ENCODE measurements at regions not wholly inside any gene's neighbourhood (a gene's known extent, or its start where the extent isn't known, plus 50 kb on each side); places are given as distances from the start of the nearest gene placed in this dataset.

DNA sequence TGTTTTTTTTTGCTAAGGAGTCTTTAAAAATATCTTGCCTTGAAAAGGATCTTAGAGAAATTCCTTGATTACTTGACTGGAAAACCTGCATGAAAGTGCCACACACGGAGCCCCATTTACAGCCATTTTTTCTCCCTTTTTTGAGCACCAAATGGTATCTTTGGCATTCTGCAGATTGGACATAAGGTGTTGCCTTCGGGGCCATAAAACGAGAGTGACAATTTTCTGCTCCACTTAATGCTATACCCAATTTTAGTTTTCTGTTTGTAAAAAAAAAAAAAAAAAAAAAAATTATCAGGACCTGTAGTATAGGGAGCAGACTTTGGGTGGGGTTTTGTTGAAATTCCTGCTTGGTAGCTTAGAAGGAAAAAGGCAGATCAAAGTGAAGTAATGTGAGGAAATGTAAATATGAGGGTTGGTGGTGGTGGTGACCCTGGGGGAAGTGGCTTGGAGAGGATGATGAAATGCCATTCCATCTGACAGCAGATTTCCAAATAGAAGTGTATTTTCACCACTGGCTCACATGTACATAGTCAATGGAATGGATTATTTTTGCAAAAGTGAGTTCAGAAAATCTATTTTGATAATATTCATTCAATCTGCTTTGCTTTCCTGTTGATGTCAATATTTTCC lies 212.1 kb upstream of the SOX4 start:
- peak; percentile 36 for DNase-seq

DNA sequence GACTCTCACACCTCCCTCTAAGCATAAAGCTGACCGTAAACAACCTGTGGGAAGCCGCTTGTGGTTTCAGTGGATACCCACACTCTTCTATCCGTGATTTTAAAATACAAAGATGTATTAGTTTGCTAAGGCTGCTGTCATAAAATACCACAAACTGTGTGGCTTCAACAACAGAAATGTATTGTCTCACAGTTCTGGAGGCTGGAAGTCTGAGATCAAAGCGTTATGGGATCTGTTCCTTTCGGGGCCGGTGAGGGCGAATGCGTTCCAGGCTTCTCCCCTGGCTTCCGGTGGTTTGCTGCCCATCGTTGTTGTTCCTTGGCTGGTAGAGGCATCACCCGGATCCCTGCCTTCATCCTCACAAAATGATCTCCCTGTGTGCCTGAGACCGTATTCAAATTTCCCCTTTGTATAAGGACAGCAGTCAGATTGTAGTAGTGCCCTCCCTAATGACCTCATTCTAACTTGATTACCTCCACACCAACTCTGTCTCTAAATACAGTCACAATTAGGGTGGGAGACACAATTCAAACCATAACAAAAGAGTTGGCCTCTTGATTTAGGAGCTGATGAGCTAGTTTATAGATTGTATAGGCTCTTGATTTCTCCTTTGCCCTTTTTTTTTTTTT lies 210.6 kb upstream of the SOX4 start:
- DNase-seq = no peak

DNA sequence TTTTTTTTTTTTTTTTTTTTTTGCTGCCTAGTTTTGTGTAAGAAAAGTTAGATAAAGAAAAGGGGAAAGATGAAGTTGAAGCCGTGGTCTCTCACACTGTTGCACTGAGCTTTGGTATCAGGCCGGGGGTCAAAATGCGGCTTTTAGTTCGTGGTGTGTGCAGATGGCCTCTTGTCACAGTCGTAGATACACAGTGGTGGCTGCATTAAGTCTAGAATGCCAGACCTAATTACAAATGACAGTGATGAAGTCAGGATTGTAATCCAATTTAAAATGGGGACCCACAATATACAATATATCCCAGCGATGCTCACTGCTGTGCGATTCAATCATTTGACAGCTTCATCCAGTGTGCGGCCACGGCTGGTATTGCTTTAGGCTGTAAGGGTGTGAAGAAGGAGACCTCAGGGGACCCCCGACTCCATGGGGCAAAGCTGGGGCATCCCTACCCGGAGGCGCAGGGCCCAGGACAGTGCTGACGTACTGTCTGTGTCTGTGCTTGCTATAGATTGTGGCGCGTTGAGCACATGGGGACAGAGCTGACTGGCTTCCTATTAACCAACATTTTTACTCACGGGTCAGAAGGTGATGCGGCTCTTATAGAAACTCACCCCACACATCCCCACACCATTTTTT lies 210.0 kb upstream of the SOX4 start:
- DNase-seq = no peak

- DNase-seq = no peak
Observed at GRCh38 chr6:21384216-21384615, 209.3 kb upstream of the SOX4 start.

DNA sequence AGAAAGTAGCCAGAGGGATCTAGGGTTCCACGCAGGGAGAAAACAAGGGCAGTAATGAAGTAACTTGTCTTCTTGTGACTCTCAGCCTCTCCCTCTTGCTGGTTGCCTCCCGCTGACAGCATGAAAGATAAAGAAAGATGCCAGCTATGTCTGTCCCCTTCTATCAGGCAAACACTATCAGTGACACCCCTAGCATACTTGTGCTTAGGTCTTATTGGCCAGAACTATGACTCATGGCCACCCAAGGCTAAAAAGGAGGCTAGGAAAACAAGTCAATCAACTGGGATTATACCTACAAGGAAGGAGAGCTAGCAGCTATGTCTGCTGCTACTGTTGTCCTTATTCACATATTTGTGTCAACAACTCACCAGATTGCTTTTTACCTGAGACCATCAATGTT lies 206.8 kb upstream of the SOX4 start:
- peak; percentile 12 for DNase-seq

GRCh38 chr6:21390532-21391213 lies 202.9 kb upstream of the SOX4 start:
- DNase-seq = no peak

DNA sequence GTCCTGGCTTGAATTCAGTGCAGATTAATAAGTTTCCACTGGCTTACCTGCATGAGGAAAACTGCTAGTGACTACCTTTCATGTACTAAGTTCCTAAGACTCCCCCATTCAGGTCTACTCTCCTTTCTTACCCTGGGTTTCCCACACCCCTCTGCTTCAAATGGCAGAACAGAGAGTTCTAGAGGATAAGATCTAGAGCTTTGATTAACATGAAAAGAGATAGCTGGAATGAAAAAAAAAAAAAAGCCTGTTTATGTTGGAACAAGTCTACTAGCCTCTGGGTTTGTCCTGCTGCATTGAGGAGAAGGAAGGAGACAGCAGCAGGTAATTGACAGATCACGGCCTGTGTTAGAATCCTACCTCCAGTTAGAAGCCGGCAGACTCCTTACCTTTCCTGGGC lies 201.4 kb upstream of the SOX4 start:
- no peak for DNase-seq

- DNase-seq = peak; percentile 10
Observed at GRCh38 chr6:21393441-21394165, 199.9 kb upstream of the SOX4 start.

DNA sequence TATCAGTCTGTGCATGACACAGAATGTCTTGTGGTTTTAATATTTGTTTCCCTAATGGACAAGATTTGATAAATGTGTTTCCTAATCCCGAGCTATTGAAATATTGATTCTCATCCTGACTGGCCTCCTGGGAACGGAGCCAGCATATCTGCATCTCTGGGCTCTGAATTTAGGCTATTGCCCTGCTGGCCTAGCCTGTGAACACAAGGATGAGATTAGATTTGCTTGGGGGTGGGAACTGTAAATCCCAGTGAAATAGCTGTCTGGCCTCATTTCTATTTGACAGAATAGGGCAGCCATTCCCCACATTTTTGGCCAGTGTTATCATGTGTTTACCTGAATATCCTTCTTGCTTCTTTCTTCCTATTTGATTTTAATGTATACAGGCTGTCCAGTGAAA lies 198.4 kb upstream of the SOX4 start:
- peak; percentile 86 for DNase-seq

- peak; percentile 85 for DNase-seq
Observed at GRCh38 chr6:21396313-21396712, 197.2 kb upstream of the SOX4 start.

DNA sequence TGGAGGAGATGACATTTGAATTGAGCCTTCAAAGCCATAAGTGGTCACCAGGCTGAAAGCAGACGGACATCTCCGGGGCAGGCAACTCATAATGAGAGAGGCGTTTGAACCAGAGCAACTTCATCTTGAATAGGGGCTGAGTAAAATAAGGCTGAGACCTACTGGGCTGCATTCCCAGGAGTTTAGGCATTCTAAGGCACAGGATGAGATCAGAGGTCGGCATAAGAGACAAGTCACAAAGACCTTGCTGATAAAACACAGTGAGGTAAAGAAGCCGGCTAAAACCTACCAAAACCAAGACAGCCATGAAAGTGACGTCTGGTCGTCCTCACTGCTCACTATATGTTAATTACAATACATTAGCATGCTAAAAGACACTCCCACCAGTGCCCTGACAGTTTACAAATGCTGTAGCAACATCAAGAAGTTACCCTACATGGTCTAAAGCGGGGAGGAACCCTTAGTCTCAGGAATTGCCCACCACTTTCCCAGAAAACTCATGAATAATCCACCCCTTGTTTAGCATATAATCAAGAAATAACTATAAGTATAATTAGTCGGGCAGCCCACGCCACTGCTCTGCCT lies 194.7 kb upstream of the SOX4 start:
- DNase-seq = no peak

- DNase-seq = peak; percentile 50
Observed at GRCh38 chr6:21402368-21402767, 191.2 kb upstream of the SOX4 start.

GRCh38 chr6:21404577-21404976 lies 189.0 kb upstream of the SOX4 start:
- DNase-seq = no peak

GRCh38 chr6:21406316-21406715 lies 187.2 kb upstream of the SOX4 start:
- no peak for DNase-seq

DNA sequence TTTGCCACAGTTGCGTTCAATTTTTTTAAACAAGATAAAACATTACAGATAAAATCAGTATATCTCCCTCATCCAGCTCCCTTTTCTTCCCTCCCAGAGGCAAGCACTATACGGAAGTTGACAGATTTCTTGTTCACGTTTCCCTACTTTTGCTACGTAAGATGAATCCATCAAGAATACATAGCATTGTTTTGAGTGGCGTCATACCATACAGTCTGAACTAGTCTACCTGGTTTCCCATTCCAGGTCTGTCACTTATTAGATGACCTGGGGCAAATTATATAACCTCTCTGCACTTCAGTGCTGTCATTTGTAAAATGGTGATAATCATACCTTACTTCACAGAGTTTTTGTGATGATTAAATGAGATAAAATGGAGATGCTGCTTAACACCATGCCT lies 184.3 kb upstream of the SOX4 start:
- no peak for DNase-seq

- no peak for DNase-seq
Observed at GRCh38 chr6:21413428-21413827, 180.1 kb upstream of the SOX4 start.

GRCh38 chr6:21414065-21414464 lies 179.5 kb upstream of the SOX4 start:
- DNase-seq = no peak

DNA sequence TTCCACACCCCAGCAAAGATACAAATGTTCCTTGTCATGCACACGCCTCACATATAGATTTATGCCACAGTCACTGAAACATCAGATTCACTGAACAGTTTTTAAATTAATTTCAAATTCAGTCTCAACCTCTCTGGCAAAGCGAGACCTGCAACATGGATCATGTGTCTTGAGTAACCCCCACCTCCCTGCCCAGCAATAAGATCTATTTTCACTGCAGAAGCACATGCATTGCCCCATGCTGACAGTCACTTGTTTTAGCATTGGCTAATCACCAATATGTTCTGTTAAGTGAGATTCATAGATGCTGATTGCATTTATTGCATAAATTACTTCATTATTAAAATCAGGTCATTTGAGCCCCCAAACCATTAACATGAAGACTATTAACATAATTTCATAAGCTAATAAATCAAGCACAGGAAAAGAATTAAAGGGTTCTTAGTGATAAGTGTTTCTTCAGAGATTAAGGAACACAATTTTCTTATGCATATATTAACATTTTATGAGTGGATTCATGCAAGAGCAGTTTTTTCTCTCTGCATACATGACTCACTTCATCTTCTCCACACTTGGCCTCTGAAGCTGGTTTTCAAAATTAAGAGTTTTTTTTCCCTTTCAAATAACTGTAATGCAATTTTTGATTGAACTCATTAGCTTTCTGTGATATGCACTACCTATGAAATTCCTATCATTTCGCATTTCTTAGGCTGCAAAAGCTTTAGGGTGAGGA lies 173.2 kb upstream of the SOX4 start:
- DNase-seq = no peak

GRCh38 chr6:21420926-21421325 lies 172.6 kb upstream of the SOX4 start:
- no peak for DNase-seq

GRCh38 chr6:21423106-21423854 lies 170.3 kb upstream of the SOX4 start:
- DNase-seq = no peak

DNA sequence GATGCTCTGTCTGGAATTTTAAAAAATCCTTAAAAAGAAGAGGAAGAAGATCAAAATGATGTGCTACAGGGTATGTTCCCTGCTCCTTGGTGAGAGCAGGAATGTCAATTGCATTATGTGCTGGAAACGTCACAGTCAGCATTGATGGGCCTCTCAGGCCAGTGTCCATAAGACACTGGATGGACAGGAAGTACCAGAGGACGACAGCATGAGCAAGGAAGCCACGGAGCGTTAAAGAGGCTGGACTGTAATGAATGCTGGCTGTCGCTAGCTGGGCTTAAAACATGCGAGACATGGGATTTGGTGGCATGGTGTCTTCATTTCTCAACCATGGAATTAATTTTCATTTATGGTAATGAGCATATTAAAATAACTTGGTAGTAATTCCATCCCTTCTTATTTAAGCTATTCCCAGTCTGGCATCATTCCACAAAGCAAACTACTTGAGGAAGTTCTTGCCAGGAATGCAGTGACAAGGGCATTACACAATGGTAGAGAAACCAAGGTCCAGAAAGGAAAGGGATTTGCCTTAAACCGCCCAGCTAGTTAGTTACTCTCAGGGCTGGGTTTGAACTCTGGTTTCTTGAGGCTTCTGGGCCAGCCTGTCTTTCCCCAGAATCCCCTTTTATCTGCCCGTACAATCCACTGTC lies 166.6 kb upstream of the SOX4 start:
- DNase-seq = peak; percentile 36

All from fibroblast of skin of abdomen (primary cell).